ENCODE measurements at regions not wholly inside any gene's neighbourhood (a gene's known extent, or its start where the extent isn't known, plus 50 kb on each side); places are given as distances from the start of the nearest gene placed in this dataset.

DNA sequence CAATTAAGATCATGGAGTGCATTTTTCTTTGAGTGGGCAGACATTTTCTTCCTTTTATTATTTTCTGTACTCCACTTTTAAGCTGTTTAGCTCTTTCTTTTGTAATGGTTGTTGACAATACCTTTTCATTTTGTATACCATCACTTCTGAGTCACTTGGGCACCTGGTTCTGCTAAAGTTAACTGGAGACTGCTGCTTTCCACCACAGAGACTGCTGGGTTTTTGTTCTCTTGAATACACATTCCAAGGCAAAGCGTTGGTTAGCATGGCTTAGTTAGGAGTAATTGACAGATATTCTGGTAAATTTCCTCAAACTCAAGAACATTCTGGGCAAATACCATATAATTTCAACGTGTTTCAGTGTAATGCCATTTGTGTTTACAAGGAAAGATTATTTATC is 541.9 kb upstream of the CELF2 start:
- no peak for DNase-seq (ENCODE audit: extremely low read depth, low read depth)
- TF ChIP-seq, protein P1, sequence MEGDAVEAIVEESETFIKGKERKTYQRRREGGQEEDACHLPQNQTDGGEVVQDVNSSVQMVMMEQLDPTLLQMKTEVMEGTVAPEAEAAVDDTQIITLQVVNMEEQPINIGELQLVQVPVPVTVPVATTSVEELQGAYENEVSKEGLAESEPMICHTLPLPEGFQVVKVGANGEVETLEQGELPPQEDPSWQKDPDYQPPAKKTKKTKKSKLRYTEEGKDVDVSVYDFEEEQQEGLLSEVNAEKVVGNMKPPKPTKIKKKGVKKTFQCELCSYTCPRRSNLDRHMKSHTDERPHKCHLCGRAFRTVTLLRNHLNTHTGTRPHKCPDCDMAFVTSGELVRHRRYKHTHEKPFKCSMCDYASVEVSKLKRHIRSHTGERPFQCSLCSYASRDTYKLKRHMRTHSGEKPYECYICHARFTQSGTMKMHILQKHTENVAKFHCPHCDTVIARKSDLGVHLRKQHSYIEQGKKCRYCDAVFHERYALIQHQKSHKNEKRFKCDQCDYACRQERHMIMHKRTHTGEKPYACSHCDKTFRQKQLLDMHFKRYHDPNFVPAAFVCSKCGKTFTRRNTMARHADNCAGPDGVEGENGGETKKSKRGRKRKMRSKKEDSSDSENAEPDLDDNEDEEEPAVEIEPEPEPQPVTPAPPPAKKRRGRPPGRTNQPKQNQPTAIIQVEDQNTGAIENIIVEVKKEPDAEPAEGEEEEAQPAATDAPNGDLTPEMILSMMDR (IDR thresholded peaks at IDR 0.05; ENCODE audit: low read depth, low read length, missing control alignments): no peak
- no peak overlapping the region for H3K4me3 ChIP-seq (replicated peaks; ENCODE audit: low read depth, low read length)

DNA sequence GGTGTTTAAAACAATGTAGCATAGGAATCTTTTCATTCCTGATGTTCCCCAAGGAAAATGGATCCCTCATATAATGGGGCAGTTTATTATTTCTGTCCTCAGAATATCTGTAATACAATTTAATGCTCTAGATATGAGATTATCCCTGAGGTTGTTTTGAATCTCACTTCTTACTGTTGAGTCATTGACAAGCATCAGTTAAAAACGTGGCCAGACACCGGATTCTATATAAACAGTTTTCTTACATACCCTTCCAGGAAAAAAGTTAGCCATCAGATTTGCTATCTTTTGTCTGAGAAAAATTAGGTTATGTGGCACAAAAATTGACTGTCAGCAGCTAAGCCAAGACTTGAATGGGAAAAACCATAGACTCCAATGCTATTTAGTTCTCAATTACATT is 539.8 kb upstream of the CELF2 start:
- DNase-seq (ENCODE audit: extremely low read depth, low read depth): no peak
- H3K4me3 ChIP-seq (replicated peaks; ENCODE audit: low read depth, low read length): no peak overlapping the region
- TF ChIP-seq, protein P1 (IDR thresholded peaks at IDR 0.05; ENCODE audit: low read depth, low read length, missing control alignments): no peak

DNA sequence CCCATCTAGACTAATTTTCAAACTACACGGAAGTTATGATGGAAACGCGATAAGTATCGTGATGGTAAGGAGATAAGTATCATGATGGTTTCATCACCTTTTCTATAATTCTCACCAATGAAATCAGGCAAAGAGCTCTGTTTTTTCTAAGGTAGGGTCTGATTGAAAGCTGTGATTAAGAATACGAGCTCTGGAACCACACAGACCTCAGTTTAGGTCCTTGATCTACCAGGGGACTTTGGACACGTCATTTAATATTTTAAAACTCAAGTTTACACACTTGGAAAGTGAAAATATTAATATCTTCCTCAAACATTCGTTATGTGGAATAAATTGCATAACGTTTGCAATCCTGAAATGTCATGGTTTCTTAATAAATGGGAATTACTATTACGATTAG is 538.2 kb upstream of the CELF2 start:
- no peak for DNase-seq (ENCODE audit: extremely low read depth, low read depth)
- no peak overlapping the region for H3K4me3 ChIP-seq (replicated peaks; ENCODE audit: low read depth, low read length)
- TF ChIP-seq, protein P1 (IDR thresholded peaks at IDR 0.05; ENCODE audit: low read depth, low read length, missing control alignments): no peak

DNA sequence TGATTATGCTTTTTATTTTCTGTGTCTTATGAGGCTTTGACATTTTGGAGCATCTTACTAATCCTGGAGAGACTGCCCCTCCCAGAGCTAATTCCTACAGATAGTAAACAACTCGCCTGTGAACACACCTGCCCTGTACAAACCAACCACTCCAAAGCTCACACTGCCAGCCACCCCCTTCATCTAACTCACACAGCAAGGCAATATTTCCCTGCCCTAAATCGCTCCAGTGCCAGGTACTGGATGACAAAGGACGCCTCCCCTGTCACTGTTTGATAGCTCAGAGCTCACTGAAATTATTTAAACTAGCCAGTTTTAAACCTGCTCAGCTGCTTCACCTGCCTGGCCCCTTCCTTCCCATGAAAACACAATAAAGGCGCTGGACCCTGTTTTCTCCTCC is 535.1 kb upstream of the CELF2 start:
- no peak overlapping the region for H3K4me3 ChIP-seq (replicated peaks; ENCODE audit: low read depth, low read length)
- TF ChIP-seq, protein P1 (IDR thresholded peaks at IDR 0.05; ENCODE audit: low read depth, low read length, missing control alignments): no peak
- DNase-seq (ENCODE audit: extremely low read depth, low read depth): no peak

DNA sequence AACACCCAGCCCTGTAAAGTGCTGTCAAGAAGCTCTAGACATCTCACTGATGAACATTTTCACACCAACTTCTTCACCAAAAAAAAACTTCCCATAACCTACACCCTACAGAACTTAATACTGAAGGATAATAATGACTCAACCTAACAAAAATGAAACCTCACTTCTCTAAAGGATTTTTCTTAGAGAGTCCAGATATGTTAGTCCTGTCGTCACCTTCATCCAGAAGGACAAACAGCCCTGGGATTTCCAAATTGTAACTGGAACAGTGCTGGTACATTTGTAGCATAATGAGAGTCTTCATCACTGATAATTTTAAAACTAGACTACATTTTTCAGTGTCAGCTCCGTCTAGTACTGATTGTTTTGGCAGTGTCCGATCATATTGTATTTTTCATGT is 528.6 kb upstream of the CELF2 start:
- no peak for DNase-seq (ENCODE audit: extremely low read depth, low read depth)

DNA sequence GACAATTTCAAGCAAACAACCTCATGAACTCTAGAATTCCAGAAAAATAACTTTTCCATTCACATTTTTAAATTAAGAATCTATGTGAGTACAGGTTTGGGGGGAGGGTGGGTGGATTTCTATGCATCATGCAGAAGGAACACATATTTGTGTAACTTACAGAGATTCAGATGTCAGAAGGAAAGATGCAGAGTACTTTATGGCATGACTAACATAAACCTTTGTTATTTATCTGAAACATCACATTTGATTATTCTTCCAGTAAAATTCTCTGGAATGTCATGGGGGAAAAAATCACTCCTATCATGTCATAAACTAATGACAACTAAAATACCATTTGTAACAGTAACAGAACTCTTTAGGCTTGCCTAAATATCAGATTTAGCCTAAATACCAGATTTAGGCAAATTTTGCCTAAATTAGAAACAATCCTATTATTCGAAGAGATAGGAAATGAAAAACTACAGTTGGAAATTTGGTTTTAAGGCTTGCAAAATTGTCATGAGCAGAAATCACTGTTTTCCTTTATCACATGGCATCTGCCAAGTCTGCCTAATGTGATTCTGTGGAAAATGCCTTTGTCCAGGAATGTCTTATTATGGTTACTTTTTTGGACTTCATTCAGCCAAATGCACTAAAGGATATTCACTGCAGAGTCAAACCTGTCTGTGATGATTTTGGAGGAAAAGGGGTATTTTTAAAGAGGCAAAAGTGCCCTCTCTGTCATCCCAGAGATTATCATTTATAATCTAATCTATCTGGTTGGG is 527.7 kb upstream of the CELF2 start:
- no peak overlapping the region for H3K4me3 ChIP-seq (replicated peaks; ENCODE audit: low read depth, low read length)
- TF ChIP-seq, protein P1 (IDR thresholded peaks at IDR 0.05; ENCODE audit: low read depth, low read length, missing control alignments): no peak
- DNase-seq (ENCODE audit: extremely low read depth, low read depth): no peak

More for the DNA sequence above, 528.6 kb upstream of the CELF2 start:
- TF ChIP-seq, protein P1 (IDR thresholded peaks at IDR 0.05; ENCODE audit: low read depth, low read length, missing control alignments): no peak
- no peak overlapping the region for H3K4me3 ChIP-seq (replicated peaks; ENCODE audit: low read depth, low read length)

DNA sequence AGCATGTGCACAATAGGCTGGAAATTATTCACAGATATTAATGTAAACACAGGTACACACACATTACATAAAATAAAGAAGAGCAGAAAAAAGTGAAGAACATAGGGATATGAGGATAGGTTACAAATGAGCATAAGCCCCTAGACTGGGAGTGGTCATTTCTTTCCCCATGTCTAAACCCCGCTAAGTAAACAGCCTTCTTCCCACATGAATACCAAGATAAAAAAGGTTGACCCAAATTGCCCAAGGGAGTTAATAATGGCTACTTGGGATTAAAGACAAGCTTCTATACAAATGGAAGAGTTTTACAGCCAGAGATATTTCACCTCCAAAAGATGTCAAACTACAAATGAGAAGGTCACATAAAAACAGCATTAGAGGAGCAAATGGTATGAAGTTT is 527.1 kb upstream of the CELF2 start:
- H3K4me3 ChIP-seq (replicated peaks; ENCODE audit: low read depth, low read length): no peak overlapping the region
- TF ChIP-seq, protein P1 (IDR thresholded peaks at IDR 0.05; ENCODE audit: low read depth, low read length, missing control alignments): no peak
- DNase-seq (ENCODE audit: extremely low read depth, low read depth): no peak
